ENCODE measurements at regions not wholly inside any gene's neighbourhood (a gene's known extent, or its start where the extent isn't known, plus 50 kb on each side); places are given as distances from the start of the nearest gene placed in this dataset.

- no peak overlapping the region for H3K18ac ChIP-seq (ENCODE audit: extremely low read depth, low read length)
- no peak overlapping the region for H3K4me2 ChIP-seq (ENCODE audit: insufficient read depth in 1 of 2, low read depth in 2 of 2, low read length in 2 of 2)
- no peak overlapping the region for H2BK12ac ChIP-seq (ENCODE audit: low read depth, low read length)
- no peaks in the 10 kb centered on the region; the same call in 1 of the 2 replicates for H3K23me2 ChIP-seq (ENCODE audit: low read depth, low read length)
- H2AK5ac ChIP-seq (ENCODE audit: low read depth, low read length) = no peak overlapping the region
- no peak overlapping the region for H3K4me3 ChIP-seq (ENCODE audit: extremely low read depth in 1 of 4, insufficient read depth in 2 of 4, low read depth in 3 of 4, low read length in 4 of 4)
- DNase-seq (ENCODE audit: low read depth in 1 of 2, low spot score in 2 of 2) = no peak
- no peaks in the 10 kb centered on the region for H4K20me1 ChIP-seq (replicated peaks in 1 of 2; ENCODE audit: control insufficient read depth in 1 of 2, insufficient read depth in 2 of 2, low read length in 2 of 2)
- no peaks in the 10 kb centered on the region for H3K79me1 ChIP-seq (ENCODE audit: low read depth, low read length)
- no peaks in the 10 kb centered on the region for H3K9me3 ChIP-seq (ENCODE audit: insufficient read depth in 2 of 2, low read depth in 1 of 2, low read length in 1 of 2)
- H2AFZ ChIP-seq (ENCODE audit: low read length) = no peak overlapping the region
- no peak overlapping the region for H3K14ac ChIP-seq (ENCODE audit: insufficient read length)
- H4K5ac ChIP-seq (ENCODE audit: insufficient read length, low read depth, low read length) = no peak overlapping the region
- FAIRE-seq = no peak
- H4K8ac ChIP-seq (ENCODE audit: extremely low read depth, insufficient read depth, low read length) = no peak overlapping the region
- H2BK15ac ChIP-seq (ENCODE audit: low read length) = no peak overlapping the region
- no peaks in the 10 kb centered on the region for H3K36me3 ChIP-seq (ENCODE audit: control insufficient read depth in 2 of 4, insufficient read depth in 4 of 4, low read length in 3 of 4)
- POLR2A ChIA-PET (ENCODE audit: partially characterized antibody) = no interaction called here
- no peak overlapping the region for H3K27ac ChIP-seq (ENCODE audit: low read depth, low read length)
- no peaks in the 10 kb centered on the region for H3K4me1 ChIP-seq (replicated peaks in 1 of 4; ENCODE audit: control insufficient read depth in 3 of 4, insufficient read depth in 4 of 4, low read length in 3 of 4)
- H3K23ac ChIP-seq (ENCODE audit: insufficient read length) = no peak overlapping the region
- H3K27me3 ChIP-seq (replicated peaks in 1 of 4; ENCODE audit: control insufficient read depth in 3 of 4, extremely low read depth in 1 of 4, insufficient read depth in 3 of 4, low read length in 3 of 4) = no peaks in the 10 kb centered on the region
- H3K79me2 ChIP-seq (ENCODE audit: control insufficient read depth in 1 of 2, insufficient read depth in 2 of 2, low read length in 2 of 2) = no peaks in the 10 kb centered on the region
- CTCF ChIA-PET (ENCODE audit: partially characterized antibody) = interaction anchor here (0.9 kb wide), 1 partner anchor 601 kb away, joined by 3 read pairs; no protein-coding TSS in a partner anchor
- 89% methylated on average over 3 of the region's 3 CpGs; no CpG with 5 or more reads in 1 of the 2 experiments for WGBS, 2 experiments (ENCODE audit: extremely low coverage in 1 of 2, insufficient coverage in 1 of 2, insufficient read length in 1 of 2, insufficient replicate concordance in 2 of 2, low coverage in 1 of 2, low lambda C conversion rate in 2 of 2, missing lambda C conversion rate in 1 of 2)
- H3K9ac ChIP-seq (replicated peaks in 1 of 4; ENCODE audit: extremely low read depth in 1 of 4, low read depth in 3 of 4, low read length in 3 of 4) = no peak overlapping the region
- H2BK20ac ChIP-seq (ENCODE audit: low read length) = no peak overlapping the region
- no peak overlapping the region for H4K91ac ChIP-seq (replicated peaks; ENCODE audit: insufficient read length, low read length)
- no peak overlapping the region for H2BK120ac ChIP-seq (replicated peaks; ENCODE audit: low read depth, low read length)
- H3K56ac ChIP-seq (replicated peaks; ENCODE audit: insufficient read length, low read depth, low read length) = no peak overlapping the region
- no peak overlapping the region for H3K4ac ChIP-seq (replicated peaks; ENCODE audit: insufficient read length, low read depth, low read length)
- no peak overlapping the region for H2BK5ac ChIP-seq (ENCODE audit: low read depth, low read length)
- TF ChIP-seq SIRT6 (IDR thresholded peaks at IDR 0.05; ENCODE audit: low read length) (no peak), TAF7 (optimal IDR thresholded peaks at IDR 0.05; ENCODE audit: borderline replicate concordance, low read depth, low read length) (no peak), USF2 (IDR thresholded peaks at IDR 0.05; ENCODE audit: low read length) (no peak), EP300 (IDR thresholded peaks at IDR 0.05; ENCODE audit: borderline replicate concordance in 1 of 2, low read depth in 2 of 2, low read length in 2 of 2) (no peak), ATF2 (IDR thresholded peaks at IDR 0.05; ENCODE audit: low read length) (no peak), TBP (IDR thresholded peaks at IDR 0.05; ENCODE audit: low read depth, low read length) (no peak), SP4 (IDR thresholded peaks at IDR 0.05; ENCODE audit: low read length) (no peak), CBX5 (IDR thresholded peaks at IDR 0.05; ENCODE audit: low read depth, low read length) (no peak), CHD2 (IDR thresholded peaks at IDR 0.05; ENCODE audit: low read length) (no peak), HDAC2 (IDR thresholded peaks at IDR 0.05; ENCODE audit: borderline replicate concordance in 1 of 2, low read depth in 2 of 2, low read length in 2 of 2) (no peak)
Observed at GRCh38 chr20:22320245-22320915, 264.0 kb downstream of the FOXA2 start.

Data from H1 (cell line).